Loucy (cell line): ENCODE measurements at regions not wholly inside any gene's neighbourhood (a gene's known extent, or its start where the extent isn't known, plus 50 kb on each side); places are given as distances from the start of the nearest gene placed in this dataset.

Experiments used
- EZH2phosphoT487 ChIP-seq: fragments of 200-600 bp; IDR thresholded peaks from 2 replicates; pipeline ENCODE4 v1.6.1; 2018; ENCODE audit warnings: antibody characterized with exemption, mild to moderate bottlenecking, moderate library complexity, borderline replicate concordance
- TF ChIP-seq, protein P1 (sequence below): fragments of 200-600 bp; sonication (generic); conservative IDR thresholded peaks from 2 replicates; pipeline ENCODE4 v1.5.1; 2014; ENCODE audit warnings: mild to moderate bottlenecking, antibody characterized with exemption, low read length

DNA sequence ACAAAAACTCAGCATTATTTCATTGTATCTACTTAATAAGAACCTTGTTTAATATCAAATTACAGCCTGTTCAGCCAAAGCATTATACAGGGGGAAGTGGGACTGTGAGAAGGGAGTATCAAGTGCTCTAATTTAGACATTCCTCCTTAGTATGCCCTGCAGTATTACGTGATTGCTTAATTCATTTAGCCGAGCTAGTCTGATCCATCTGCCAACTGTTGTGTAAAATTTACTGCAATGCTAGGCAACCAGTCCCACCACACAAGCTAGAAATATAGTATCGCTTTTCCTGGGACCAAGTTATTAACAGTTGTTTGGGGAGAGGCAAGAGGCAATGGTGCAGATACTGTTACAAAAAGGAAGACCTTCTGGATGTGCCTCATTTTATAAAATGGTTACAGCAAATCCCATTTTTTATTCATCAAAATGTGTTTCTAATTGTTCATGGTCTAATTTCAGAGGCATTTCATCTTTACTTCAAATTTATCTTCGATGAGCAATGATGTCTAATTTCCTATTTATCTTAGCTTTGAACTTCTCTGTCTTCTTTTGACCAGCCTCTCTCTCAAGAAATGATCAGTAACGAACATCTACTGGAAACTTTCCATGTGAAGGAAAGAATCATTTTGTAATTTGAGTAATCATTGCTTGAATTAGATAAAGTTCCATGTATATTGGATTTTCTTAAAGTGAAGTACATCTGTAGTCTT, 283.3 kb downstream of the DUSP10 start:
- TF ChIP-seq, protein P1, sequence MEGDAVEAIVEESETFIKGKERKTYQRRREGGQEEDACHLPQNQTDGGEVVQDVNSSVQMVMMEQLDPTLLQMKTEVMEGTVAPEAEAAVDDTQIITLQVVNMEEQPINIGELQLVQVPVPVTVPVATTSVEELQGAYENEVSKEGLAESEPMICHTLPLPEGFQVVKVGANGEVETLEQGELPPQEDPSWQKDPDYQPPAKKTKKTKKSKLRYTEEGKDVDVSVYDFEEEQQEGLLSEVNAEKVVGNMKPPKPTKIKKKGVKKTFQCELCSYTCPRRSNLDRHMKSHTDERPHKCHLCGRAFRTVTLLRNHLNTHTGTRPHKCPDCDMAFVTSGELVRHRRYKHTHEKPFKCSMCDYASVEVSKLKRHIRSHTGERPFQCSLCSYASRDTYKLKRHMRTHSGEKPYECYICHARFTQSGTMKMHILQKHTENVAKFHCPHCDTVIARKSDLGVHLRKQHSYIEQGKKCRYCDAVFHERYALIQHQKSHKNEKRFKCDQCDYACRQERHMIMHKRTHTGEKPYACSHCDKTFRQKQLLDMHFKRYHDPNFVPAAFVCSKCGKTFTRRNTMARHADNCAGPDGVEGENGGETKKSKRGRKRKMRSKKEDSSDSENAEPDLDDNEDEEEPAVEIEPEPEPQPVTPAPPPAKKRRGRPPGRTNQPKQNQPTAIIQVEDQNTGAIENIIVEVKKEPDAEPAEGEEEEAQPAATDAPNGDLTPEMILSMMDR: no peak
- no peak for TF ChIP-seq EZH2phosphoT487
